GM18868 (cell line): ENCODE measurements at regions not wholly inside any gene's neighbourhood (a gene's known extent, or its start where the extent isn't known, plus 50 kb on each side); places are given as distances from the start of the nearest gene placed in this dataset.

Experiments used
- ATAC-seq: cut with Tn5 transposase; IDR thresholded peaks from one replicate; pipeline ENCODE4 v1.9.1; 2021; ENCODE audit warnings: mild to moderate bottlenecking, moderate library complexity; ENCODE audit not compliant: unreplicated experiment

DNA sequence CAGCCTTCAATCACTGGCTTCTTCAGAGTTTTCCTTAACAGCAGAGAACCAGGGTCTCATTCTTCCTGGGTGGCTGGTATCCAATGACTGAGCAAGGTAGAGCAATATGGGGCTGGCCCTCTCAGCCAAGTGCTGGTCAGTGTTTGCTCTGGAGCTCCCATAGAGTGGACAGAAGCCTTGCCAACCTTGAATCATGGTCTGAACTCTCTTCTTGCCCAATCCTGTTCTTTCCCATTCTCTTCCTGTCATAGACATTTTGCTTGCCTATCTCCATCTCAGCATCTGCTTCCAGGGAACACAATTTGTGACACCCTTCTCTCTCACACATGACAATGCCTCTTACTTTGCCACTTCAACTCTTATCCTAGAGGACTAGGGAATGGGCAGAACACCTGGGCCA, 245.6 kb upstream of the PEX5L start:
- no peak for ATAC-seq

DNA sequence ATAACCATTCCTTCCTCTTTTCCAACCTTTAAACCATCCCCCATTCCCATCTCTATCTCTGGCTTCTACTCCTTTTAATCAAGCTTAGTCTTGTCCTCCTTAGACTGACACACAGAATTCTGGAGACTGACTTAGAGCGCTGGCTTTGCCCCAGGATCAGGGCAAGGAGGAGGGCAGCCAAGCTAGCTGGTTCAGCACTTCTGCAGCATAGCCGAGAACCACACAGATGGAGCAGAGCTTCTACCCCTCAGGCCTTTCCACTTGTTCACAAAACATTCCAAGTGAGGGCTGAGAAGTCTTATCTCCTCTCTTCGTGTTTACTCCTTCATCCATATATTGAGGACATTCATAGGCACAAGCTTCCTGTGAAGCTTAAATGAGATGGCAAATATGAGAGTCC, 246.5 kb upstream of the PEX5L start:
- no peak for ATAC-seq

DNA sequence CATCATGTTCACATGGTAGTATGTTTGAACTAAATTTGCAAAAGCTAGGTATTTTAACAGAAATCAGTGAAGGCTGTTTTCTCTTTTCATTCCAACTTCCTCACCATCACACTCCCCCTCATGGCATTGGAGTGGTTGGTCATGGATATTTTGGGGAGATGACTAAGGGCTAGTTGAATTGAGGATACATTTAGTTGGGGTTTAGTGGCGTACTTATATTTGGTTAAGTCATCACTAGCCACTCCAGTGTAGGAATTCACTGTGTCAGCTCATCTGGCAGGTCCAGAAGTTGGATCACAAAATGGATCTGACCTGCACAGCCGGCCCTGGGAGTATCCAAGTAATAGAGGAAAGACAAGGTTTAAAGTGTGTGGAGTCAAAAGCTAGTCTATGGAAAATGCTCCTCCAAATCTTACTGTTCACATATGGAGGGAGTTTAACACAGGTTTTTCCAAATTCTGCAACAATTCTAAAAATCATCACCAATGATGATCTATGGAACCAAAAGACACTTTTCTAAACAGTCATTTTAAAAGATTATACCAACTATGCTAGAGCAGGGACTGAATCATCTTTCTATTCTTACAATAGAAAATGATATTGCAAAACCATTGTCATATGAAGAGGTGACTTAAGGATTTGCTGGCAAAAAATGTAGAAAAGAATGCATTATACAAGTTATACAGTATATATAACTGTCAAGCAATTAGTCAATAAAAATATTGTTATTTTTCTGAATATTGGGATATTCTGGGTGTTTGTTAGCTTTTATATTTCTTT, 247.8 kb upstream of the PEX5L start:
- no peak for ATAC-seq

DNA sequence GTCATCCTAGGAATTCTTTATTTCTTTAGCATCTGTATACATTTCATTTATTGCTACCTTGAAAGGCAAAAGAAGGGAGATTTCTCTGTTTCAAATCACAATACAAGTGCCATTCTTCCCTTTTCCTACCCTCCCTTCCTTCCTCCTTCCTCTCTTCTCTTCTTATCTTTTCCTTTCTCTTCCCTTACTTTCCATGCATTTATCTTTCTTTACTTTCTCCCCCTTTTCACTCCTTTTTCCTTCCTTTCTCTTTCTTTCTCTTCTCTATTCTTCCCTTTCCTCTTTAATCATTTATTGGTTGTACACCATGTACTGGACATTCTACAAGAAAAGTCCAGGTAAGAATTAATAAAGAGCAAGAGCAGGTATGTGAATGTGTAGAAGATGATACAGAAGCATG, 251.0 kb upstream of the PEX5L start:
- ATAC-seq = no peak

DNA sequence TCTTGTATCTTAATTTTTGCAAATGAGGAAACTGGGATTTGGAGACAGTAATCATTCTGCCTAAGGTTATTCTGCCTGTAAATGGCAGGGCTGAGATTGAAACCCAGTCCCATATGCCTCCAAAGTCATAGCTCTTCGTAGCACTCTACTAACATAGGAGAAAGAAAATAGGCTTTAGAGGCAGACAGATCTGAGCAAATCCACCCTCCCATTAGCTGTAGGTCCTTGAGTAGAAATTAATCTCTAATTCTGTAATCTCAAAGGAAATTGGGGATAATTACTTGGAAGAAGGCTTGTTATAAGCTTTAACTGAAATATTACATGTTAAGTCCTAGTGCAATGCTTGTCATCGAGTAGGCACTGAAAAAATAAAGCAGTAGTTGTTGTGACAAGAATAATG, 252.1 kb upstream of the PEX5L start:
- no peak for ATAC-seq

DNA sequence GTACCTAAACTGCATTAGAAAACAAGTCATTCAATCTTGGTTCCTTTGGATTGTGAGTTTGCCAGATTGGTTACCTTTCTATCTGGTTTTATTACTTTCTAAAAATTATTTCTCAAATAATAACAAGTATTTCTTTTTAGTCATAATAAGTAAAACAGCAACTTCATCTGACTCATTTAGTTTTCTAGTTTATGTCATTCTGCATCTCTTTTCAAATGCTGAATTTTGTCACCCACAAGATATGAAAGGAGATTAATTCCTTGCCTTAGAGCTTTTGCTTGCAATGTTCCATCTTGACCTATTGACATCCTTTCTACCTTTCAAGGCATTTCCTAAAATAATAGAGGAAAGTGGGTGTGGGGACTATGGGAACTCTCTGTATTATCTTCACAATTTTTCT, 253.6 kb upstream of the PEX5L start:
- peak; percentile 52 for ATAC-seq

DNA sequence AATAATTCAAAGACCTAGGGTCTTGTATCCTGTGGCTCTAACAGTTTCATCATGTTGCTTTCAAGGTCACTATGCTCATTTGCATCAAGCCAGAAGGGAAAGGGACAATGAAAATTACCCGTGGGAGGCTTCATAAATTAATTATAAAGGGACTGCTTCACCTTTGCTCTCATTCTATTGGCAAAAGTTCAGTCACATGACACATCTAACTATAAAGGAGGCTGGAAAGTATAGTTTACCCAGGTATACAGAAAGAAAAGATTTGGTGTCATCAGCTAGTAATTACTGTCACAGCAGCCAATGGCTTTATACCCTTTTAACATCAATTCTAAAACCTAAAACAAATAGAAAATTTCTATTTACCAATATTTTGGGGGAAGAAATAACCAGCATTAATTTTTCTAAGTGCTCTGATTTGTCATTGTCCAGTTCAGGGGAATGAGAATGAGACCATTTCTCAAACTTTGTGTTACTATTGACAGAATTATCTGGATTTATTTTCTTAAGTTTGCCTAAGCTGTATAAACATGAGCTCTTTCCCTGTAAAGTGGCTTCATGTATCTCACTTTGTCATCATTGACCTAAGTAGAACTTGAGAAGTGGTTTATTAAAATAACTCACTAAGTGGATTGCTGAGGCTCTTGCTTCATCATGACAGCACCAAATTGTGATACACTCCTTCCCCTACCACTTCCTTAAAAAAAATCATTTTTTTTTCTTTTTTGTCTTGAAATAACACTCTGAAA, 257.7 kb upstream of the PEX5L start:
- no peak for ATAC-seq

DNA sequence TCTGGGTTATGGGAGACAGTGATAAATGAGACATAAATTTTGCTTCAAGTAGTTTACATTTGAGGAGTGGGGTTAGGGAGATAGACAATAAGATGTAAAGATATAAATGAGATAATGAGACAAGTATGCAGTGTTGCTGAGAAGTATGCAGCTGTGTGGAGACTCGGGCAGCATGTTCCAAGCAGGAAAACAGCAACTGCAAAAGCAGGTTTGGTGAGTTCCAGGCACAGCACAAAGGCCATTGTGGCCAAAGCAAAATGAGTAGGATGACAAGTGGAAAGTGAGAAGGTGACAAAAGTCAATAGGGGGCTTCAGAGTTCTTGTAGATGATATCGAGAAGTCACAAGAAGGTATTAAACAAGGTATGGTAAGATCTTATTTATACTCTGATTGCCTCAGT, 259.1 kb upstream of the PEX5L start:
- ATAC-seq = no peak

DNA sequence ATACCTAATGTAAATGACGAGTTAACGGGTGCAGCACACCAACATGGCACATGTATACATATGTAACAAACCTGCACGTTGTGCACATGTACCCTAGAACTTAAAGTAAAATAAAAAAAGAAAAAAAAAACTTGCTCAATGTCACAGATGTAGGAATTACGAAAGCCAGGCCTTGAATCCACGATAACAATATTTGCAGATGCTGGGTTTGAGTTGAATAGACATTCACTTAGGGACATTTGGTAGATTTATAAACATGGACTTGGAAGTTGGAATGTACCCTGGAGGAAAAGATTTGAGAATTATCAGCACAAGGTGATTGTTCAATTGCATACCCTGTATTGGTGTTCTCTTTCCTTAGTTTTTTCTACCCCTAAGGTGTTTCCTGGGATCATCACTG, 260.2 kb upstream of the PEX5L start:
- ATAC-seq = no peak

DNA sequence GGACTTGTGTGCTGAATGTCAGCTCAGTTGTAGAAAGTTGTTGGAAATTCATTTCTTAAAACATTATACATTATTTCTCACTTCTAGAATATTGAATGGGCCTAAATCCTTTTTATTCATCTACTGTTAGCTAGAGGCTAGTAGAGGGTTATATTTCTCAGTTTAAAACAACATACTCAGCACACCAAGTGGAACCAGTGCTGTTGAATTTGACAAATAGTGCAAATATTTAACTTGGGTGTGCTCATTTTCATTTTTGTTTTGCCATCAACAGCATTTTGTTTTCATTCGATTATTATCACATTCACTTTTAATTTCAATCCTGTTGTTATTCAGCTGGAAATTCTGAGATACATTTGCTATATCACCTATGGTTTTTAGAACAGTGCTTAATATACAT, 269.4 kb upstream of the PEX5L start:
- no peak for ATAC-seq

DNA sequence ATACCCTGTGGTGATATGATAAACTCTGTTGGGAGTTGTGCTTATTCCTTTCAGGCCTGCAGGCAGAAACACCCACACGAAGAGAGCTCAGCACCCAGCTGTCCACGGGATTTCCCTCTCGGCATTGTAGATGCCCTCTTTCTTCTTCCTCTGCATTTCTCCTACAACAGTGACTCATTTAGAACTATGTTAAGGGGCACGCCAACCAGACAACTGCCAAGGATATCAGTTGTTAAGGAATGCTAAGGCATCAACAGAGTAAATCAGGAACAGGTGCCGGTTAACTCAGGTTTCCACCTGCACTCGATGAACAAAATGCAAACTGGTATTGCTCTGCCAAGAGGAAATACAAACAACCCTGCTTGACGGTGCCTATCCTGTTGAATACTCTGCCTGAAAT, 270.0 kb upstream of the PEX5L start:
- ATAC-seq = no peak

DNA sequence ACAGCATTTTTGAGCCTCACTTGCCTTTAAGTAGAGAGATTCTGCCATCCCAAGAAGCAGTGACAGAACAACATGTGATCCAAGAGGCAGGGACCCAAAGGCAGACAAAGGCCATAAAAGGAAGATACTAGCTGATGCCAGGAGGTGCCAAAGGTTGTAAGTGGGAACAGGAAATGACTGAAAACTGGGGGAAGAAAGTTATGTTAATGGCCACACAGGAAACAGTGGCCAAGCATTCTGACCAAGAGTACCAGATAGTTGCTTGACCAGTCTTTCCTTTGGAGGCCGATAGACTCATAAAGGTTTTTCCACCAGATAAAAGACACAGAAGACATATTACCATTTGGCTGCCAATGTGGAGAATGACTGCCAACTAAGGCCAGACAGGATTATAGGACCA, 274.5 kb upstream of the PEX5L start:
- ATAC-seq = no peak

DNA sequence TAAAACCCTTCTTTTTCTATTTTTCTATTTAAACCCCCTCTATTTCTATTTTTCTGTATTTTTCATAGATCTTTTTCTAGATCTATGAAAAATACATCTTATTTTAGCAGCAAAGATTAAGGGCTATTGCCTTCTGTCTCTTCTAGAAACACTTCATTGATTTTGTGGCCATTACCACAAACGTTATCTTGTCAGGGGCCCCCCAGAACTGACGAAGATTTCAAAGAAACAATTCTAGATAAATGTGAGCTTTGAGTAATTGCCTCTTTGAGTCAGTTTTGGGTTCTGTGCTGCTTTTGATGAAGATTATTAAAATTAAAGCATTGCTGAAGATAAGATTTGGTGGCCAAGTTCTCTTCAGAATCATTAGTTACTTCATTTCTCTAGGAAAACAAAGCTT, 279.6 kb upstream of the PEX5L start:
- ATAC-seq = peak; percentile 60

DNA sequence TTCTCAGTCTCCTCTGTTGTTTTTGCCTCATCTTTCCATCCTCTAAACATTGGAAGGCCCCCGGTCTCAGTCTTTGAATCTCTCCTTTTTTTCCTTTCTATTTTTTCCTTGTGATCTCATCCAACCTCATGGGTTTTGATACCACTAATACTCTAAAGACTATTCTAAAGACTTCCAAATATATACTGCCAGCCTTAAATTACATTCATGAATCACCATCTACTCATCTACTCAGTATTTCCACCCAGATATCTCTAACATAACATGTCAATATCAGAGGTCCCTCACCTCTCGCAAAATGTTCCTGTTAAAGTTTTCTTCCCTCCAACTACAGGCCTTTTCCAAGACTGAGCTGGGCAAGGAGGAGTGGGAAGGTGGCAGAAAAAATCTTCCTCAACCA, 282.5 kb upstream of the TTC14 start:
- ATAC-seq = no peak

DNA sequence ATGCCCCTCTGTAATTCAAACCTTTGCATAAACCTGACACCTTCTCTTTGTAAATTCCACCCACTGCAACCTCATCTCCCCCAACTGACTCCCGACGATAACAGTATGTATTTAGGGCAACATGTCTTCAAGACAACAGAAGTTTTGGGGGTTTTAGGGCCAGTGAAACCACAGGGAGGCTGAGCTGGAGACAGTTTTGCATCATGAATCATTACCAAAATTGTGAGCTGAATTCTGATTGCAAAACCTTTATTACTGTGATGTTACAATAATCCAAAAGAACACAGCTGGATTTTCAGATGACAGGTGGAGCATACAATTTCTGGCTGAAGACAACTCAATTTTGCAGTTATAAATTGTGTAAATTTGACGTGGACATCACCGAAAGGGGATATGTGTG, 281.3 kb upstream of the TTC14 start:
- ATAC-seq = no peak

DNA sequence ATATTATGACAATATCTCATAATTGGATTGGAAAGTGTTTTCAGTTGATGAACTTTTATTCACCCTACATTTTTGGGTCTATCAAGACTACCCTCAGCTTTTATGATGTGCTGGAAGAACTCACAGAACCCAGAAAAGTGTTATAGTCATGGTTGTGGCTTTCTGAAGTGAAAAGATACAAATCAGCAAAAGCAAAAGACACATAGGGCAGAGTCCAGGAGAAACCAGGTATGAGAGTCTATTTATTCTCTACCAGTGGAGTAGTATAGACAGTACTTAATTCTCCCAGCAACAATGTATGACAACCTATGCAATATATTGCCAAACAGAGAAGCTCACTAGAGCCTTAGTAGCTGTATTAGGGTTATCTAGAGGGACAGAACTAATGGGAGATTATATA, 280.4 kb upstream of the TTC14 start:
- no peak for ATAC-seq

DNA sequence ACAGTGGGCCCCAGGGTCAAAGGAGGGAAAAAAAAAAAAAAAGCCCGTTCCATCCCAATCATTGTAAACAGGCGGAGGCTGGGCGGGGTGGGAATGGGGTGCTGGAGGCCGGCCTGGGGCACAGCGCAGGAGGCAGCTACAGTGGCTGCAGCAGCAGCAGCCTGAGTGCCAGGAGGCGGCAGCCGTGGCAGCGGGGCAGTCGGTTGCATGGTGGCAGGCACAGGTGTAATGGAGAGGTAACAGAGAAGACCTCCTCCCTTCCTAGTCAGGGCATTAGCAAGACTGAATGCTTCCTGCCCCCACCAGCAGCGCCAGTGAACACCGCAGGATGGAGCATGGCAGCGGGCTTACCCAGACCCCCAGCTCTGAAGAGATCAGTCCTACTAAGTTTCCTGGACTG, 279.1 kb upstream of the TTC14 start:
- no peak for ATAC-seq

DNA sequence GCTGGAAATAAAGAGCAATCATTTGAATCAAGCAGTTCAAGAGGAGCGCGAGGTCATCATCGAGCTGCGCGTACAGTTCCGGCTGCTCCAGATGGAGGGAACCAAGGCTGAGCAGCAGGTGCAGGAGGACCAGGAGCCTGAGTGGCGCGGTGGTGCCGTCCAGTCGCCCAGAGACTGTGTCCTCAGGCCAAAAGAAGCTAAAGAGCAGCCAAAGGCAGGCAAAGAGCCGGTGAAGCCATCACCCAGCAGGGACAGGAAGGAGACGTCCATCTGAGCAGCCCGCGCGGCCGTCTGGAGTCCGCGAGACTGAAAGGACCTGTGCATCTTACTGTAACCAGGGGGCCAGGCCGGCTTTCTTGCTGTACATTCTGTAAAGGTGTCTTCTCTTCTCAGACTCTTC, 277.2 kb upstream of the TTC14 start:
- no peak for ATAC-seq

DNA sequence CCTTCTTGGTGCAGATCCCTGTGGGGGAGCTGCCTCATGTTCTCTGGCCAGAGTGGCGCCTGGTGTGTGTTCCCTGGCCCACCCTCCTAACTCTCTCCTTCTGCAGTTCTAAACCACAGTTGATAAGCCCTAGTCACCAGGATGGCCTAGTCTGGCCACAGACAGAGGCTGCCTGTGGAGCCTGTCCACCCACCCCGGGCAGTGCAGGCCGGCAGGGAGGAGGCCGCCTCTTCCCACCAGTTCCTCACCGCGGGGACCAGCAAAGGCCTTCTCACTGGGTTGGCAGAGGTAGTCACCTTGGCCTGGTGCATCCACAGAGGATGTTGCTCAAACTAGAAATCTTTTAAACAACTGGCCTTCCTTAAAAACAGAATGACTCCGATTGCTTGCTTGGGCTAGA, 276.4 kb upstream of the TTC14 start:
- no peak for ATAC-seq

DNA sequence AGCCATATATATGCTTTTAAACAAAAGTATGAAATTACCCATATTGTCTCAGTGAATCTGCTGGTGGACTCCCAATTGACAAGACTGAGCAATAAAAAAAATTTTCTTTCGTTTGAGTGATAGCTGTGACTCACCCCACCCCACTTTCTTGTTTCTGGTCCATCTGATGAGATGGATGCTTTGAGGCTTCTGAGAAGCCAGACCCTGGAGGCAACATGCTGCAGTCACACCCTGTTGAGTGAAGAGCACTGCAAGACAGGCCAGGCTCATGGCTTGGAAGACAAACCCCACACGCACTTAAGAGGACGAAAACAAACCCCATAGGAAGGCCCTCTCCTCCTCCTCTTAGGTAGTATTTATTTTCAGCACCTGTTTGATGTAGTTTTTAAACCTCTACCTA, 276.0 kb upstream of the TTC14 start:
- peak; percentile 44 for ATAC-seq

DNA sequence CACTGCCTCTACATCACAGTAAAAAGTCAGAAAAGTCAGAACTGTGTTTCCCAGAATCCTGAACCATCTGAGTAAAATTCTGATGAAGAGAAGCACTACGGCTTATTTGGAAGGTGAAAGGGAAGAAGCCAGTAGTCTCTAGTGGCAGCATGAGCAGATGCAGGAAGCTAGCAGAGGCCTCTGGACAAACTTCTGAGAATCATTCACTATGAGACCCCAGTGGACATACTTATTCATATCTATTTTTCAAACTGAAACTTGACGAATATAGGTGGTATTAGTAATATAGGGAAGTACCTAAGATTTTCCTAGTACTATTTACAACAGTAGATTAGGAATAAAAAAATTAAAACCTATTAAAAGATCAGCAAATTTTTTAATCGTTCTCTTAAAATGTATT, 272.8 kb upstream of the TTC14 start:
- ATAC-seq = peak; percentile 76

DNA sequence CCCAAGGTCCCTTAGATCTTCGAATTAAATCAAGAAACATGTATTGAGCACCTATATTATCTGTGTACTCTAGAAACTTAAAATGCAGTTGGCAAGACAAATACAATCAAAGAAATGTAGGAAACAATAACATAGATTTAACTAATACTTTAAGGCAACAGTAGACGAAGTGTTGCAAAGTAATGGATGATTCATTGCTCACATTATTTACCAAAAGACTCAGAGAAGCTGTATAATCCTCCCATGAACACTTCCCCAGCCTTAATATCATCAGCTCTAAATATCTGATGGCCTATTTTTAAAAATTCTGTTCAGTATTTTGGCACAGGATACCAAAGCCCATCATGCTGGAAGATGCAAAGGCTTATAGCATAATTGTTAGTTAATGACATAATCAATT, 272.1 kb upstream of the TTC14 start:
- no peak for ATAC-seq

DNA sequence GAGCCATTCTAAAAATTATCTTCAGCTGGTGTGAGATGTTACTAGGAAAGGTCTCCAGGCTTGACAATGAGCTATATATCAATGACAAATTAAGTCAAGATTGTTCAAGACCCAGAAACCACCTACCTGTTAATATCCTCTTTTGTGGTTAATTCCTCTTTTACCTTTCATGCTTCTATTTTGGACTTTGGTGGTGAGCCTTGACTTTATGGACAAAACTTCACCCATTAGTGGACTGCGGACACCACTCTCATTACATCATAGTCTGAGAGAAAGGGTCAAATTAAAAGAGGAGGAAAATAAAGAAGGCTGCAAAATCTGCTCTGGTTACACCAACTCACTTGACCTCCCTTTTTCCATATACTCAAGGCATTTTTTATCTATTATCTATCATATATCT, 271.5 kb upstream of the TTC14 start:
- ATAC-seq = no peak
